GM12872 (cell line): ENCODE measurements at regions not wholly inside any gene's neighbourhood (a gene's known extent, or its start where the extent isn't known, plus 50 kb on each side); places are given as distances from the start of the nearest gene placed in this dataset.

Experiments used
- TF ChIP-seq, protein P1 (sequence below): IDR thresholded peaks from 3 replicates; pipeline ENCODE4 v1.5.1; 2011; ENCODE audit warnings: low read depth, mild to moderate bottlenecking, low read length, moderate library complexity; ENCODE audit not compliant: insufficient read depth

DNA sequence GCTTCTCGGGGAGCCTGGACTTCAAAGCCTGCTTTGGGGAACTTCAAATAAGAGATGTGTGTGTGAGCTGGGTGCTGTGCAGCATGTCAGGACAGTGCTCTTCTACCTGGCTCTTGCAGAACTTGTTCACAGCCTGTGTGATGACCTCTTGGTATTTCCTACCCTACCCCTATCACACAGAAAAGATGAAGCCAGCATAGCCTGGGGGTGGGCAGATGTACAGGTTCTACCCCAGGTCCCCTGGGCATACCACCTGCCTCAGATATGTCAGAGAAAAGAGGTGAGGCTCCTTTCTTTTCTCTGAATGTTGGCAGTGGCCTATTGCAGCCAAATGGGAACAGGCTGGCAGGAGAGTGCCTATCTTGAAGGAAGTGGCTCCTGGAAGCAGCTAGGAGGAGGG, 111.7 kb upstream of the ALG10B start:
- TF ChIP-seq, protein P1, sequence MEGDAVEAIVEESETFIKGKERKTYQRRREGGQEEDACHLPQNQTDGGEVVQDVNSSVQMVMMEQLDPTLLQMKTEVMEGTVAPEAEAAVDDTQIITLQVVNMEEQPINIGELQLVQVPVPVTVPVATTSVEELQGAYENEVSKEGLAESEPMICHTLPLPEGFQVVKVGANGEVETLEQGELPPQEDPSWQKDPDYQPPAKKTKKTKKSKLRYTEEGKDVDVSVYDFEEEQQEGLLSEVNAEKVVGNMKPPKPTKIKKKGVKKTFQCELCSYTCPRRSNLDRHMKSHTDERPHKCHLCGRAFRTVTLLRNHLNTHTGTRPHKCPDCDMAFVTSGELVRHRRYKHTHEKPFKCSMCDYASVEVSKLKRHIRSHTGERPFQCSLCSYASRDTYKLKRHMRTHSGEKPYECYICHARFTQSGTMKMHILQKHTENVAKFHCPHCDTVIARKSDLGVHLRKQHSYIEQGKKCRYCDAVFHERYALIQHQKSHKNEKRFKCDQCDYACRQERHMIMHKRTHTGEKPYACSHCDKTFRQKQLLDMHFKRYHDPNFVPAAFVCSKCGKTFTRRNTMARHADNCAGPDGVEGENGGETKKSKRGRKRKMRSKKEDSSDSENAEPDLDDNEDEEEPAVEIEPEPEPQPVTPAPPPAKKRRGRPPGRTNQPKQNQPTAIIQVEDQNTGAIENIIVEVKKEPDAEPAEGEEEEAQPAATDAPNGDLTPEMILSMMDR: no peak

DNA sequence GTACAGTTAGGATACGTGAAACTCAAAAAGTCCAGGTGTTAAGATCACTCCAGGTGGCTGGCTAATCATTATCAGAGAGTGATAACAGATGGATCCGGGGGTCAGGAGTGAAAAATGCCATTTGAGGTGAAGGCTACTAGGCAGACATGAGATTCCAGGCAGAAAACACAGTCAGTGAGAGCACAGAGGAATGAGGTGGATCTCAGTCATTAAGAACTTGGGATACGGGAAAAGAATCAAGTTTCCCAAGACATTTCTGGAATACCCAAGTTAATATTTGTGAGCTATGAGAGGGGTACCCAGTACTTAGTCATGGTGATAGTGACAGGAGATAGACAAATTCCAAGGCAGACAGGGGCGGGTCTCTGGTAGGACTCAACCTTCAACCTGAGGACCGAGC, 94.6 kb upstream of the ALG10B start:
- TF ChIP-seq, protein P1: no peak

DNA sequence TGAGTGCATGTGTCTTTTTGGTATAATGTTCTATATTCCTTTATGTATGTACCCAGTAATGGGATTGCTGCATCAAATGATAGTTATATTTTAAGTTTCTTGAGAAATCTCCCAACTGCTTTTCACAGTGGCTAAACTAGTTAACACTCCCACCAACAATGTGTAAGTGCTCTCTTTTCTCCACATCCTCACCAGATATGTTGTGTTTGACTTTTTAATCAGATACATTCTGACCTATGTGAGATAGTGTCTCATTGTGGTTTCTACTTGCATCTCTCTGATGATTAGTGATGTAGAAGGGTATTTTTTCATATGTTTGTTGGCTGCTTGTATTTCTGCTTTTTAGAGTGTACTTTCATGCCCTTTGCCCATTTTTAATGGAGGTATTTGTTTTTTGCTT, 62.8 kb upstream of the ALG10B start:
- TF ChIP-seq, protein P1: no peak

DNA sequence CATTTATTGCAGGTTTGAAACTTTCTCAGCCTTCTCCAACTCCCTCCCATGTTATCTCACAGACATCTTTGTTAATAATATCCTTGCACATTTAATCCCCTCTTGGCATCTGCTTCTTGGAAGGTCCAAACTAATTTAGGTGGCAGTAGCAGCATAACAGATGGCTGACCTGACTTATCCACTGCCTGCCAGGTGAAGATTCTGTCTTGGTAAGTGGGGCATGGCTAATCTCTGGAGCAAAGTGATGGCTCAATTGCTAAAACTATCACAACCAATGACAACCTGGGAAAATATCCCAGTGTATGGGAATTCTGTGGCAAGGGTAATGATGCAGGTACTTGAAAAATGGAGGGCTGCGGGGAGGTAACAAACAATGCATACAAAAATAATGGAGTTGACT, 58.2 kb upstream of the ALG10B start:
- TF ChIP-seq, protein P1: no peak
